Epithelial cell of esophagus (primary cell): ENCODE measurements at regions not wholly inside any gene's neighbourhood (a gene's known extent, or its start where the extent isn't known, plus 50 kb on each side); places are given as distances from the start of the nearest gene placed in this dataset.

ENCODE experiments used
- DNase-seq: peaks from one replicate; pipeline ENCODE4 v3.0.0; 2010; ENCODE audit warnings: low read depth
- H3K4me3 ChIP-seq: 2 replicates; pipeline ENCODE4 v1.5.1; 2011; ENCODE audit warnings: mild to moderate bottlenecking, low read length, control low read depth
- TF ChIP-seq, protein P1 (sequence below): IDR thresholded peaks from 2 replicates; pipeline ENCODE4 v1.5.1; 2011; ENCODE audit warnings: low read depth, mild to moderate bottlenecking, low read length, control low read depth, inconsistent platforms; ENCODE audit not compliant: insufficient read depth; ENCODE audit errors: missing control alignments

DNA sequence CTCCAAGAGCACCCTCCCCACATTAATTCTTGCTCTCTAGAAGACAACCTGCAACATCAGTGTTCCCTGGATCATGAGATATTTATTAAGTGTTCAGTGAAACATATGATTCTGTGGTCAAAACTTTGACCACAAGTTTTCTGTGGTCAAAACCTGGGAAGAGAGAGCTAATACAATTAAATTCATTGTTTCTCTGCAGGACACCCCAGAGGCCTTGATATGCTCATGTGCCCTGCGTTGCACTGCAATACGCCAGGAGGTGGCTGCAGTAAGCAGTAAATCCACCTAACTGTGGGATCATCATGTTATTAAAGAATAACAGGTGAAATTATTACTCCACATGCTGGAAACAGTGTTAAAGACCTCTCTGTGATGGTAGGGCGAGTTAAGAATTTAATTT, 109.3 kb upstream of the SPDL1 start:
- TF ChIP-seq, protein P1, sequence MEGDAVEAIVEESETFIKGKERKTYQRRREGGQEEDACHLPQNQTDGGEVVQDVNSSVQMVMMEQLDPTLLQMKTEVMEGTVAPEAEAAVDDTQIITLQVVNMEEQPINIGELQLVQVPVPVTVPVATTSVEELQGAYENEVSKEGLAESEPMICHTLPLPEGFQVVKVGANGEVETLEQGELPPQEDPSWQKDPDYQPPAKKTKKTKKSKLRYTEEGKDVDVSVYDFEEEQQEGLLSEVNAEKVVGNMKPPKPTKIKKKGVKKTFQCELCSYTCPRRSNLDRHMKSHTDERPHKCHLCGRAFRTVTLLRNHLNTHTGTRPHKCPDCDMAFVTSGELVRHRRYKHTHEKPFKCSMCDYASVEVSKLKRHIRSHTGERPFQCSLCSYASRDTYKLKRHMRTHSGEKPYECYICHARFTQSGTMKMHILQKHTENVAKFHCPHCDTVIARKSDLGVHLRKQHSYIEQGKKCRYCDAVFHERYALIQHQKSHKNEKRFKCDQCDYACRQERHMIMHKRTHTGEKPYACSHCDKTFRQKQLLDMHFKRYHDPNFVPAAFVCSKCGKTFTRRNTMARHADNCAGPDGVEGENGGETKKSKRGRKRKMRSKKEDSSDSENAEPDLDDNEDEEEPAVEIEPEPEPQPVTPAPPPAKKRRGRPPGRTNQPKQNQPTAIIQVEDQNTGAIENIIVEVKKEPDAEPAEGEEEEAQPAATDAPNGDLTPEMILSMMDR: no peak
- DNase-seq: no peak
- no peak overlapping the region for H3K4me3 ChIP-seq

DNA sequence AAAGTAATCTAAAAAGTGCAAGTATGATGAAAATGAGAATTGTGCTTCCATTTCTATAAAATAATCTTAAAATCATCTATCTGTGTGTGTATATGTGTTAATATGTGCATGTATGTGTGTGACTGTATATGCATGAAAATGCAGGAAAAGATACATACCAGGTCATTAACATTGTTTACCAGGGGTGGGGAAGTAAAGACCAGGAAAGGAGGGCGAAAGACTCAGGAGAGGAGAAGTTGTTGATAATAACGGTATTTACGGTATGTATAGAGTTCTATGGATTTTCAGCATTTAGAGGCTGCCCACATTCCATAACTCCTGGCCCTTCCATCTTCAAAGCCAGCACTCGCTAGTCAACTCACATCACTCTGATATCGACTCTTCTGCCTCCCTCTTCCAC, 111.0 kb upstream of the SPDL1 start:
- TF ChIP-seq, protein P1: no peak
- no peak for DNase-seq
- no peak overlapping the region for H3K4me3 ChIP-seq

DNA sequence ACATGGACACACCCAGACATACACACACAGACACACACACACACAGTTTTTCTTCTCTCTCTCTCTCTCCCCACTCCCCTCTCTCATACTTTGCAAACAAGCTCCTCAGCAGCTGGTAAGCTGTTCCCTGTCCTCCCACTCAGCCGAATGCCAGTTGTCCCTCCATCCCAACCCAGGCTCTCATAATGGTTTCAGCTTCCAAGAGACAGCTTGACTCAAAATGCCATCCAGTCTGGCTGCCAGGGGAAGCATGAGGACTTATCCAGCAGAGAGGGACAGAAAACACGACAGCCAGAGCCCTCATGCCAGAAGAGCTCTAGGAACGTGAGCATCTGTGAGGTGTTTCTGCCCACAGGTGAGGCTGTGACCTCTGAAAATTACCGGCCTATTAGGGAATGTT, 112.6 kb upstream of the SPDL1 start:
- no peak for DNase-seq
- H3K4me3 ChIP-seq: no peak overlapping the region
- TF ChIP-seq, protein P1: no peak

DNA sequence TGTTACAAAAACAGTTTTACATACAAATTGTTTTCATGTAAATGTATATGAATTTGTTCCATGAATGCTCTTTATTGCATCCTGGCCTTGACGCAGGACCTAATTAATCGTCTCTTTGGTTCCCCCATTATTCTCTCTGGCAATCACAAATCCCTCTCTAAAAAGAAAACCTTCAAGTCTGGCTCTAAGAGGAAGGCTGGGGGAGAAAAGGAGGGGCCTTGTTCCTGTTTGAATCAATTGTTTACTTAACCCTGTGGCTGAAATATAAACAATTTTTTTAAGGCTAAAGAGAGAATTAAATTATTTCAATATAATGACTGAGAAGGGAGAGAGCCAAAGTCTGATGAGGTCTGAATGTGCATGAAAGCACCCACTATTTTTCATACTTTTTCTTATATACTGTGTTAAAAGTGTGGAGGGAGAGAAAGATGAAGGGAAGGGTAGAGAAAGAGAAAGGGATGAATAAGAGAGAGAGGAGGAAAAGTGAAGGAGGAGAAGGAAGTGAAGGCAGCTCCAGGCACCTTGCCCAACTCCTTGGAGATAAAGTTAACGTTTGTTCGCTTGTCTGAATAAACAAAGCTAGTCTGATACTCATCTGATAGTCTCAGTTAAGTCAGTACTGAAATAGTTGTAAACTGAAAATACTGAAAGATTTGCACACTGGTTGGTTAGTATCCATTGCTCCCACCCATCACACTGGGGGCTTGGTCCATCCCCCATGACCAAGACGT, 116.4 kb upstream of the SPDL1 start:
- TF ChIP-seq, protein P1: no peak
- no peak for DNase-seq
- H3K4me3 ChIP-seq: no peak overlapping the region

DNA sequence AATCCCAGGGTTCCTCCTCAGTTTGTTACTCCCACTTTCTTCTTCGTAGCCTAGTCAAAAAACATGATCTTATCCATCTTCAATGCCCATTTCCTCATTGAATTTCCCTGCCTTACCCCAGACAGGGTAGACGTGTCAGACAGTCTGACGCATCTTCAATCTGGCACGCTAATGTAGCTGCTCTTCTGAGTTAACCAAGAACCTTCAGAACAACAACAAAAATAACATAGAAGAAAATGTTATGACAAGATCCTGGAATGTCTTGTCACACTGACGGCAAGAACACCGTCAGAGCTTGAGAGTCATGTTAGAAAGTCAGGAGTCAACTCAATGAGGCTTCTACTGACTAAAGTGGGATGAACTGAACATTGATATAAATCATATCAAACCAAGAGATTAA, 122.7 kb upstream of the SPDL1 start:
- no peak overlapping the region for H3K4me3 ChIP-seq
- TF ChIP-seq, protein P1: no peak
- DNase-seq: no peak

DNA sequence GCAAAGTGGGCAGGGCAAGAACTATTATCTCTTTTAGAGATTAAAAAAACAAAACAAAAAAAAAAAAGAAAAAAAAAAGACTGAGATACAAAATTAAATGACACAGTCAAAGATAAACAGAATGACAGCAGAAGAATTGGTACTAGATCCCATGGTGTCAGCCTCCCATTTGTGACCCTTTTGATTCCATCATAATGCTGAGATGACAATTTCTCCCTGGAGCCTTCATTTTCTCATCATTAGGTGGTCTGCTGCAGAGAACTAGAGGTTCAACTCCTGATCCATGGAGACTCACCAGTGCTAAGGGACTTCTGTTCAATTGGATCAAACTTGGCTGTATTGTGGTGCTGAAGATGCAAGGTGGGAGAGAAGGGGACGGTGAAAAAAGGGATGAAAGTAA, 123.5 kb upstream of the SPDL1 start:
- no peak overlapping the region for H3K4me3 ChIP-seq
- no peak for DNase-seq
- TF ChIP-seq, protein P1: no peak

DNA sequence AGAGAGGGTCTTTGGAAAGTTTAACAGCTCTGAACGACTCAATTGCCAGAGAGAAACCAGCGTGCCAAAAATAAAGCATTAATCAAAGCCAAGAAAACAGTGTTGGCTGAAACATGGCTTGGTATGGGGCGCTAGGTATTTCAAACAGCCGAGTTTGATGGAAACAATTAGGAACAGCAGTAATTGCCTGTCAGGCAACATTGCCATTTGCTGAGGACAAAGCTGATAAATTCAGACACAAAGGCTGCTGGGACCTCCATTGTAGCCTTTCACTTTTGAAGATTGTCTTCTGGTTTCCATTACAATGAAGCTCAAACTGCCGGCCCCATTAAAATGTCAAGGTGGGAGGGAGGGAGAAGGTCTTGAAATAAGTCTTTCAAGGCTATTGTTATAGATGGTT, 125.4 kb upstream of the SPDL1 start:
- no peak overlapping the region for H3K4me3 ChIP-seq
- DNase-seq: no peak
- TF ChIP-seq, protein P1: no peak
